Left renal pelvis (tissue), 4 donors: ENCODE measurements at regions not wholly inside any gene's neighbourhood (a gene's known extent, or its start where the extent isn't known, plus 50 kb on each side); places are given as distances from the start of the nearest gene placed in this dataset.

Experiments
- DNase-seq, 4 donors: peaks; one replicate each; pipeline ENCODE4 v3.0.0-alpha.2; 2013; ENCODE audit warnings: low read depth in 4 of 4, low spot score in 3 of 4

GRCh38 chr6:100269189-100269588, 195.5 kb downstream of the SIM1 start:
- no peak for DNase-seq

GRCh38 chr6:100268326-100268725, 196.4 kb downstream of the SIM1 start:
- DNase-seq: no peak

DNA sequence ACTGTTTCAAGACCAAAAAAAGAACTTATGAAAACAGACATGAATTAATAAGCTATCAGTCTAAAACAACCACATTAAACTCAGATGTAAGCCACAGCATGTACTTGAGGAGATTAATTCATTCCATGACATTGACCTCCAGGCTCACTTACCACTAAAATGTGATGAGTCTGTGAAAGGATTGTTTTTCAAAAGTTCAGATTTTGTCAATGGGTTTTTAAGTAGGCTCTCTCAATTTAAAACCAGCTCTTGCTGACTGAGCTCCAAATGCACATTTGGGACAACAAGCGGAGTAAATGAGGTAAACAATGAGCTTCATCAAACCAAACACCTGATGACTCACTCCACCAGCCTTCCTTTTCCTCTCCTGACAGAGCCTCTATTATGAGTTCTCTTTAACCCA, 197.0 kb downstream of the SIM1 start:
- DNase-seq: no peak

GRCh38 chr6:100266494-100267401, 198.0 kb downstream of the SIM1 start:
- no peak for DNase-seq

DNA sequence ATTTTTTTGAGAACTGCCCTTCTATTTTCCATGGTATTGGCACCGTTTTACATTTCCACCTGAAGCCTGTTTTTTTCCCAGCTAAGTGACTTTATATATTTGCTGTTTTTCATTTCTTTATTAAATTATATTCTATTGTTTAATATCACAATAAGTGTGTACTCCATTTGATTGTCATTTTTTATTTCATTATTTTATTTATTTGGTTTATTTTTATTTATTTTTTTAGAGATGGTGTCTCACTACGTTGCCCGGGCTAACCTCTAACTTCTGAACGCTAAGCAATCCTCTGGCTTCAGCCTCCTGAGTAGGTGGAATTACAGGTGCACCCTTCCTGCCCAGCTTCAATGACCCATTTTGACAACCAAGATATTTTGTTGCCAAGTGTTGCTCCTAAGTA, 202.6 kb downstream of the SIM1 start:
- DNase-seq: no peak

DNA sequence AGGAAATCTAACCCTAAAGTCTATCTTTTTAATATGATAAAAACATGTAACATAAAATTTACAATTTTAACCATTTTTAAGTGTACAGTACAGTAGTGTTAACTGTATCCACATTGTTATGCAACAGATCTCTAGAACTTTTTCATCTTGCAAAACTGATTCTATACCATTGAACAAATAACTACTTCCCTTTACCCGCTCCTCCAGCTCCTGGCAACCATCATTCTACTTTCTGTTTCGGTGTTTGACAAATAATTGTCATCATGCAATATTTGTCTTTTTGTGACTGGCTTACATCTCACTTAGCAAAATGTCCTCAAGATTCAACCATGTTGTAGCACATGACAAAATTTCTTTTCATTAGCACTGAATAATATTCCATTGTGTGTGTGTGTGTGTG, 203.2 kb downstream of the SIM1 start:
- DNase-seq: no peak

- no peak for DNase-seq
These were observed 204.1 kb downstream of the SIM1 start for GRCh38 chr6:100260584-100260983.

- DNase-seq: no peak
These were observed 204.9 kb downstream of the SIM1 start for GRCh38 chr6:100259865-100260264.

- no peak for DNase-seq
These were observed 206.0 kb downstream of the SIM1 start for GRCh38 chr6:100258752-100259151.

DNA sequence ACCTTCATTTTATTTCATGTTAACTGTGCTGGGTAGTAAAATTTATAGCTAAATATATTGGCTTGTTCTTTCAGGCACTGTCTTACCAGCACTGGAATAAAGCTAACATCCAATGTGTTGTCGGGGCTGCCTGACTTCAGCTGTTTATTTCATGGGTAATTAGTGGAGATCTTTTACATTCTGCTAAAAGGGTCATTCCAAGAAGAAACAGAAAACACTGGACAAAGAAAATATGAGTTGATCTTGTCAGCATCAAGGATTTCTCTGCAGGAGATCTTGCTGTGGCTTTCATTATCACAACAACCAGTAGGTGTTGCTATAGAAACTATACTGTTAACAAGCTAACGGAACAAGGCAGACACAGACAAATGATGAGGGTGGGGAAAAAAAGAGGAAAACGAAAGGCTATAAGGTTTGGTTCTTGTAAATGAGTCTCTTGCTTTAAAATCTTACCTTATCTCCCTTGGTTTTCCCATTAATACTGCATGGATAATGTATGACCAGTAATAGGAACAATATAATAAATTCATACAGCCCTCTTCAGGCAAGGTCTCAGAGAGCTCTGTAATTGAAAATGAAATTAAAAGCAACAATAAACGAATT, 206.8 kb downstream of the SIM1 start:
- peak in 2 of 4 donors; percentile 17 to 24 for DNase-seq

GRCh38 chr6:100255701-100256100, 209.0 kb downstream of the SIM1 start:
- no peak for DNase-seq

DNA sequence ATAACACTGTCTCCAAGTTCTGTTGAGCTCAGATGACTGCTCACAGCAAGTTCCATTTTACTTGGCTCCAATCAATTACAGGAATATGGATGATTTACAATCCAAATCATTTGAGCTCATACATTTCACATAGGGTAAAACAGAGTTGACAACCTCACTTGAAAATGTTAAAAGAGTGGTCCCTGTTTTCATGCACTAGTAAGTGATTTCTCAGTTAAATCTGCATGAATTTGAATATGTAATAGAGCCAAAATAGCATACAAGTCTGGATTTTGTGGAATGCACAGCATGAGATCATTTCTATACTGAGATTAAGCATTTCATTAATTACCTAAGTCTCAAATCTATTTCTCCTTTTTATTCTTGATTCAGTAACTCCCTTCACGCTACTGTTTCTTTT, 217.6 kb downstream of the SIM1 start:
- no peak for DNase-seq

GRCh38 chr6:100246206-100246605, 218.5 kb downstream of the SIM1 start:
- DNase-seq: no peak

DNA sequence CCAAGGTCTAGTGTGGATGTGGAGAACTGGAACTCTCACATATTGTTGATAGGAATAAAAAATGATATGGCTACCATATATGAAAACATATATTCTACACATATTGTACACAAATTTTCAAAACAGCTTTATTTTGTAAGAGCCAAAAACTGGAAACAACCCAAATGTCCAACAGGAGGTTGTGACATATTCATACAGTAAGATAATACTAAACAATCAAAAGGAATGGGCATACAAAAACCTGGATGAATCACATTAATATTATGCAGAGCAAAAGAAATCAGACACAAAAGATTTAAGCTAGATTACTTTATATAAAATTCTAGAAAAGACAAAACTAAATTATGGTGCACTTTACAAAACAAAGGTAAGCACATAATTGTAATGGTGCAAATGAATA, 223.9 kb downstream of the SIM1 start:
- DNase-seq: no peak

GRCh38 chr6:100237821-100238220, 226.9 kb downstream of the SIM1 start:
- DNase-seq: no peak

DNA sequence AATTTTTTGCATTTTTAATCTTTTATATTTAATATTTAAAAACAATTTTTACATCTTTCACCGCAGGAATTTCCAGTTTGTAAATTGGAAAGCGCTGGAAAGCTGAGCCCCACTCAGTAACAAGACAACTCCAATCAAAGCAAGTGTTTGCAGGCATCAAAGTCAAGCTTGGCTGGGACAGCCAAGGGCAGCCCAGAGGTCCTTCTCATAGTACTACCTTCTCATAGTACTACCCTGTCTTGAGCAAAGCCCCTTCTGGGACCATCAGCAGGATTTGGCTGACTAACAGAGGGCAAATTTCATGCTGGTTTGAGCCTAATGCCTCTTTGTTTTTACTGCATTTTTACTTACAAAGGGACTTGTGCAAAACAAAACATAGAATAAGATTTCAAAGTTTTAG, 228.3 kb downstream of the SIM1 start:
- no peak for DNase-seq

DNA sequence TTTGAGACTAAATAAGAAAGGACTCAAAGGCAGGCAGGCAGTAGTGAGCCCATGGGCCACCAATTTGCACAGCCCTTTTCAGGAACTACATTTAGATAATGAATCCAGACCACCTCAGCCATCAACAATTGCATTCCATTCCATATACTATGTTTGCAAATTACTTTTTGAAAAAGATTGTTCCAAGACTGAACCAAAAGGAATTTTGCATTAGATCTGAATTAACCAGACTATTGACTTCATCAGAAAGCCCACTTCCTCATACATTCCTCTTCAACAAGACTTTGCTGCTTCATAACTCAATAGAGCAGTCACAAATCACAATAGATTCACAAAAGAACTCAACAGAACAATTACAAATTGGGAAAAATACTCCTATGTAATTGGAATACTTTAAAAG, 229.1 kb downstream of the SIM1 start:
- no peak for DNase-seq

- DNase-seq: no peak
These were observed 230.1 kb downstream of the SIM1 start for GRCh38 chr6:100234625-100235024.

DNA sequence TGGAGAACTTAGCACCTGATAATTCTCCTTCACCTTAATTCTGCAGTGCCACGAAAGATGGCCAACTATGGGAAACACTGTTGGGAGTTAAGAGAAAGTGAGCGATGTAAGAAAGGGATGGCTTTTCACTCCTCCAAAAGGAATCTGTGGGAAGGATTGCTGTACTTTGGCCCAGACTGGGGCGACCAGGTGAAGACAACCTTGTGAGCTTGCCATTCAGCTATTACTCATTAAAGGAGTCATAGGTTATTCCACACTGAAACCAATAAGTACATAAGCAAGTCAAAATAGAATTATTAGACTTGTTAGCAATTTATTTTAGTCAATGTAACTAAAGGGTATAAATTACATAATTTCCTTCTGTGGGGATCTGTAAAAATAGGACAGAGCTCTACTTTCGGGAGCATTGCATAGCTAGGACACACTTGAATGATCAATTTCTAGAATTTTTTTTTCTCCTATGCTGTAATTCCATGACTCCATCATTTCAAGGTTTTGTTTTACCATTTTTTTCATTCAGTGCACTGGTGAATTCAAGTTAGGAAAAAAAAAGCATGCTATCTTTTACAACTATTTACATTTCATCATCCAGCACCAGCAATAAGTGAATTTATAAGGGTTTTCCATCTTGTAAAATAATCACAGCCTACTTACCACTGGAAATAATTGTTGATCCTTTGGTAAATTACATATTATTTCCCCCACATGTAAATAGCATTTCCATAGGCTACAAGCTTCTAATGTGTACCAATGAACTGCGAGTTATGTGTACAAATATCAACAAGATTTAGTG, 231.7 kb downstream of the SIM1 start:
- no peak for DNase-seq

DNA sequence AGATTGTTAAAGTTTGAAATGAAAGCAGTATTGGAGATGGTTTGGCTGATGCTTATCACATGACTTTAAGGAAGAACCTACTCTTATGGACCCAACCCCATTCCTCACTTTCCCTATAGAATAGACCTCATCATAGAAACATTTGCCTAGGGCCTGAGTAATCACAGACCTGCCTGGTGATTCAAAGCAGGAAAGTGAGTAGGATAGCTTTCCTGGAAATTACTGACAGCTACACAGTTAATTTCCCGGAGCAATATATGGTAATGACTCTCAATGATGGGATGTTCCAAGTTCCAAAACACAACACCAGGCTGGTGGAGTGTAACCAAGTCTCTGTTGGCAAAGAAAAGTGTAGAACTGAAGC, 233.8 kb downstream of the SIM1 start:
- DNase-seq: no peak

- DNase-seq: no peak
These were observed 234.4 kb downstream of the SIM1 start for GRCh38 chr6:100230115-100230952.
